Trophoblast cell (in vitro differentiated cells and primary cell): ENCODE measurements at regions not wholly inside any gene's neighbourhood (a gene's known extent, or its start where the extent isn't known, plus 50 kb on each side); places are given as distances from the start of the nearest gene placed in this dataset.
"Not testable (repeated sequence)": the region's sequence is repeated elsewhere in the genome, so short reads cannot be mapped to it uniquely, and the experiment has no call there.

Experiments used
- DNase-seq, 2 donors: peaks; one replicate each; pipeline ENCODE4 v3.0.0-alpha.2; 2016
- H2AFZ ChIP-seq: 2 replicates; pipeline ENCODE4 v1.6.1; 2013; ENCODE audit warnings: low read length, moderate library complexity, mild to moderate bottlenecking; ENCODE audit not compliant: insufficient read depth, poor library complexity
- H2AK5ac ChIP-seq: 2 replicates; pipeline ENCODE4 v1.6.1; 2013; ENCODE audit warnings: mild to moderate bottlenecking, low read length
- H2BK120ac ChIP-seq: 2 replicates; pipeline ENCODE4 v1.6.1; 2013; ENCODE audit warnings: low read length, mild to moderate bottlenecking, moderate library complexity; ENCODE audit not compliant: insufficient read depth, poor library complexity
- H2BK12ac ChIP-seq: 2 replicates; pipeline ENCODE4 v1.6.1; 2013; ENCODE audit warnings: mild to moderate bottlenecking, low read length, moderate library complexity
- H2BK5ac ChIP-seq: 2 replicates; pipeline ENCODE4 v1.6.1; 2013; ENCODE audit warnings: low read length, low read depth, moderate library complexity, mild to moderate bottlenecking; ENCODE audit not compliant: poor library complexity
- H3K14ac ChIP-seq: 2 replicates; pipeline ENCODE4 v1.6.1; 2013; ENCODE audit warnings: mild to moderate bottlenecking, low read length
- H3K18ac ChIP-seq: 2 replicates; pipeline ENCODE4 v1.6.1; 2013; ENCODE audit warnings: mild to moderate bottlenecking, low read length
- H3K23ac ChIP-seq: 2 replicates; pipeline ENCODE4 v1.6.1; 2013; ENCODE audit warnings: low read length
- H3K27ac ChIP-seq: 2 replicates; pipeline ENCODE4 v1.5.1; 2013; ENCODE audit warnings: low read depth, mild to moderate bottlenecking, inconsistent platforms, low read length, moderate library complexity
- H3K27me3 ChIP-seq: 2 replicates; pipeline ENCODE4 v1.6.1; 2013; ENCODE audit warnings: inconsistent platforms, mild to moderate bottlenecking, low read length, moderate library complexity; ENCODE audit not compliant: insufficient read depth
- H3K36me3 ChIP-seq, 2 experiments: 1 replicate in 1 of 2; 2 replicates in 1 of 2; pipeline ENCODE4 v1.6.1; 2013; ENCODE audit warnings: low read length in 2 of 2, mild to moderate bottlenecking in 2 of 2, moderate library complexity in 1 of 2; ENCODE audit not compliant: insufficient read depth in 2 of 2, control insufficient read depth in 1 of 2
- H3K4ac ChIP-seq: 2 replicates; pipeline ENCODE4 v1.6.1; 2013; ENCODE audit warnings: low read depth, mild to moderate bottlenecking, low read length, moderate library complexity
- H3K4me1 ChIP-seq, 2 experiments: 1 replicate in 1 of 2; 2 replicates in 1 of 2; pipeline ENCODE4 v1.6.1; 2013; ENCODE audit warnings: low read length in 2 of 2, mild to moderate bottlenecking in 2 of 2, moderate library complexity in 1 of 2; ENCODE audit not compliant: insufficient read depth in 2 of 2, control insufficient read depth in 1 of 2
- H3K4me2 ChIP-seq: 2 replicates; pipeline ENCODE4 v1.6.1; 2013; ENCODE audit warnings: inconsistent platforms, mild to moderate bottlenecking, low read length, moderate library complexity
- H3K4me3 ChIP-seq: 2 replicates; pipeline ENCODE4 v1.5.1; 2013; ENCODE audit warnings: mild to moderate bottlenecking, low read depth, low read length, inconsistent platforms
- H3K79me1 ChIP-seq: one replicate; pipeline ENCODE4 v1.6.1; 2013; ENCODE audit warnings: low read length
- H3K79me2 ChIP-seq: 2 replicates; pipeline ENCODE4 v1.6.1; 2013; ENCODE audit warnings: low read length, mild to moderate bottlenecking; ENCODE audit not compliant: control insufficient read depth, insufficient read depth, poor library complexity
- H3K9ac ChIP-seq: 2 replicates; pipeline ENCODE4 v1.6.1; 2013; ENCODE audit warnings: mild to moderate bottlenecking, low read length
- H3K9me3 ChIP-seq: 2 replicates; pipeline ENCODE4 v1.6.1; 2013; ENCODE audit warnings: low read depth, mild to moderate bottlenecking, control low read depth, inconsistent platforms, low read length; ENCODE audit not compliant: insufficient read depth
- H4K12ac ChIP-seq: 2 replicates; pipeline ENCODE4 v1.6.1; 2013; ENCODE audit warnings: low read depth, mild to moderate bottlenecking, low read length, moderate library complexity
- H4K8ac ChIP-seq: 2 replicates; pipeline ENCODE4 v1.6.1; 2013; ENCODE audit warnings: low read depth, mild to moderate bottlenecking, low read length, moderate library complexity
- H4K91ac ChIP-seq: one replicate; pipeline ENCODE4 v1.6.1; 2013; ENCODE audit warnings: low read depth, mild to moderate bottlenecking, low read length, moderate library complexity
- WGBS: extraction: QIAGEN DNeasy Blood & Tissue Kit; methylation state at CpG from one replicate; pipeline ENCODE4 v1.1.7; 2013; ENCODE audit warnings: missing lambda C conversion rate; ENCODE audit not compliant: insufficient read length, insufficient coverage; ENCODE audit errors: extremely low coverage; 5-methylcytosine and 5-hydroxymethylcytosine counted together

DNA sequence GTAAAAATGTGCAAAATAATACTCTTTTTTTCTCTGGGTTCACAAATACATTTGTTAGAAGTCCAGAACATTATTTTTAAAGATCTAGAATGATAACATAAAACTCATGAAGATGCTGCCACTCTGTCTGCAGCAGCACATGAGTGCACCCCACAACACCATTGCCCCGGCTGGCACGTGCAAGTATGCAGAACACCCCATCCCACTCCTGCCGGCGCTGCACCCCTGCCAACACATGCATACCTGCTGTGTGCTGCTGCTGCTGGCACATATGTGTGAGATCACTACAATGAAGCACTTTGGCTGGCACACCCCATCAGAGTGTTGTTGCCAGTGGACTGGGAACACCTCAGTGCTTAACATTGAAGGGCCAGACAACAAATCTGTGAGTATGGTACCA, 129.1 kb downstream of the CCT8L2 start:
- WGBS: no CpG with 5 or more reads among the region's 4 CpGs
- H4K12ac ChIP-seq, H2AFZ ChIP-seq, H3K4me2 ChIP-seq, H3K79me1 ChIP-seq, H2BK5ac ChIP-seq, H3K9ac ChIP-seq, H4K91ac ChIP-seq, H3K36me3 ChIP-seq, H3K14ac ChIP-seq, H3K18ac ChIP-seq, H4K8ac ChIP-seq, H3K79me2 ChIP-seq, H2AK5ac ChIP-seq, H3K4me1 ChIP-seq, H3K23ac ChIP-seq, H3K4ac ChIP-seq, DNase-seq, H2BK12ac ChIP-seq, H3K9me3 ChIP-seq, H3K4me3 ChIP-seq, H2BK120ac ChIP-seq, H3K27me3 ChIP-seq, H3K27ac ChIP-seq: not testable (repeated sequence)

DNA sequence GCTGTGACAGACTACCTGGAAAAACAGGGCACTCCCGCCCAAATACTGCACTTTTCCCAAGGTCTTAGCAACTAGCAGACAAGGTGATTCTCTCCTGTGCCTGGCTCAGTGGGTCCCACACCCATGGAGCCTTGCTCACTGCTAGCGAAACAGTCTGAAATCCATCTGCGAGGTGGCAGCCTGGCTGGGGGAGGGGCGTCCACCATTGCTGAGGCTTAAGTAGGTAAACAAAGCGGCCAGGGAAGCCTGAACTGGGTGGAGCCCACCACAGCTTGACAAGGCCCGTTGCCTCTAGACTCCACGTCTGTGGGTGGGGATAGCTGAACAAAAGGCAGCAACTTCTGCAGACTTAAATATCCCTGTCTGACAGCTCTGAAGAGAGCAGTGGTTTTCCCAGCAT, 145.2 kb downstream of the CCT8L2 start:
- not testable (repeated sequence) for H2AK5ac ChIP-seq, H3K9ac ChIP-seq, H2BK120ac ChIP-seq, H3K27me3 ChIP-seq, H2BK12ac ChIP-seq, H4K8ac ChIP-seq, H3K18ac ChIP-seq, H3K79me1 ChIP-seq, H3K23ac ChIP-seq, H3K14ac ChIP-seq, H2AFZ ChIP-seq, H4K91ac ChIP-seq, H3K4me1 ChIP-seq, H3K4ac ChIP-seq, H3K79me2 ChIP-seq, H3K27ac ChIP-seq, H2BK5ac ChIP-seq, DNase-seq, H3K36me3 ChIP-seq, H3K9me3 ChIP-seq, H4K12ac ChIP-seq, H3K4me3 ChIP-seq, H3K4me2 ChIP-seq
- no CpG with 5 or more reads among the region's 7 CpGs for WGBS

DNA sequence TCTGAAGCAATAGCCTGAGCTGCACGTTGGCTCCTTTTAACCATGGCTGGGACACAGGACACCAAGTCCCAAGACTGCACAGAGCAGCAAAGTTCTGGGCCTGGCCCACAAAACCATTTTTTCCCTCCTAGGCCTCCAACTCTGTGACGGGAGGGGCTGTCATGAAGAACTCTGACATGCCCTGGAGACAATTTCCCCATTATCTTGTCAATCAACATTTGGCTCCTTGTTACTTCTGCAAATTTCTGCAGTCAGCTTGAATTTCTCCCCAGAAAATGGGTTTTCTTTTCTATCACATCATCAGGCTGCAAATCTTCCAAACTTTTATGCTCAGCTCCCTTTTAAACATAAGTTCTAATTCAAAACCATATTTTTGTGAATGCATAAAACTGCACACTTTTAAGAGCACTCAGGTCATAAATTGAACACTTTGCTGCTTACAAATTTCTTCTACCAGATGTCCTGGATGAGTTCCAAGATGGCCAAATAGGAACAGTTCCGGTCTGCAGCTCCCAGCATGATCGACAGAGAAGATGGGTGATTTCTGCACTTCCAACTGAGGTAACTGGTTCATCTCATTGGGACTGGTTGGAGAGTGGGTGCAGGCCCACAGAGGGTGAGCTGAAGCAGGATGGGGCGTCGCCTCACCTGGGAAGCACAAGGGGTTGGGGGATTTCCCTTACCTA, 145.7 kb downstream of the CCT8L2 start:
- H3K4me1 ChIP-seq, H3K9me3 ChIP-seq, H3K23ac ChIP-seq, H4K8ac ChIP-seq, H3K14ac ChIP-seq, H3K9ac ChIP-seq, H4K91ac ChIP-seq, H3K79me1 ChIP-seq, H3K4ac ChIP-seq, H3K36me3 ChIP-seq, H2BK12ac ChIP-seq, H2AFZ ChIP-seq, H2BK5ac ChIP-seq, H3K18ac ChIP-seq, H3K27ac ChIP-seq, H3K4me2 ChIP-seq, H3K27me3 ChIP-seq, H3K4me3 ChIP-seq, H2BK120ac ChIP-seq, H4K12ac ChIP-seq, DNase-seq, H3K79me2 ChIP-seq, H2AK5ac ChIP-seq: not testable (repeated sequence)
- WGBS: no CpG with 5 or more reads among the region's 6 CpGs

DNA sequence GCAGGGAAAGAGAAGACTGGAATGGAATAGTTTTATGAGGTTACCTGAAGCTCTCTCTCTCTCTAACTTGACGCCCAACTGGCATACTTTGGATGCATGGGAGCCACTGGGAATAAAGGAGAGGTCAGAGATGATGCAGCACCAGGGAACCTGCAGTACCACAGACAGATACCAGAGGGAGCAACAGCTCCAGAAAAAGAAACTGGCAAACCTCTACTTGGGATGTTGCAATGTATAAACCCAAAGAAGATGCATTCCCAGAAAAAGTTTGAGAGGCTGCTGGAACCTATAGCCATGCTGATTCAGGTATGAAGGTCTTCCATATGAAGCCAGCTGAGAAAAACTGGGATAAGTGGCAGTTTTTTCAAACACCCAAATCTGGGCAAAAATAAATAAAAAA, 151.6 kb downstream of the CCT8L2 start:
- WGBS: no CpG with 5 or more reads among the region's 1 CpG
- not testable (repeated sequence) for H3K36me3 ChIP-seq, H3K9me3 ChIP-seq, DNase-seq, H3K27ac ChIP-seq, H2BK120ac ChIP-seq, H3K4me2 ChIP-seq, H3K18ac ChIP-seq, H2AFZ ChIP-seq, H3K9ac ChIP-seq, H3K23ac ChIP-seq, H4K12ac ChIP-seq, H4K8ac ChIP-seq, H3K4me1 ChIP-seq, H2BK12ac ChIP-seq, H3K27me3 ChIP-seq, H3K14ac ChIP-seq, H2AK5ac ChIP-seq, H2BK5ac ChIP-seq, H4K91ac ChIP-seq, H3K79me2 ChIP-seq, H3K79me1 ChIP-seq, H3K4ac ChIP-seq, H3K4me3 ChIP-seq
